Occipital lobe (tissue), 1 donor: ENCODE measurements at regions not wholly inside any gene's neighbourhood (a gene's known extent, or its start where the extent isn't known, plus 50 kb on each side); places are given as distances from the start of the nearest gene placed in this dataset.

ENCODE experiments used
- DNase-seq: peaks from one replicate; lab custom pipeline; 2025; lab: John Stamatoyannopoulos, UW

DNA sequence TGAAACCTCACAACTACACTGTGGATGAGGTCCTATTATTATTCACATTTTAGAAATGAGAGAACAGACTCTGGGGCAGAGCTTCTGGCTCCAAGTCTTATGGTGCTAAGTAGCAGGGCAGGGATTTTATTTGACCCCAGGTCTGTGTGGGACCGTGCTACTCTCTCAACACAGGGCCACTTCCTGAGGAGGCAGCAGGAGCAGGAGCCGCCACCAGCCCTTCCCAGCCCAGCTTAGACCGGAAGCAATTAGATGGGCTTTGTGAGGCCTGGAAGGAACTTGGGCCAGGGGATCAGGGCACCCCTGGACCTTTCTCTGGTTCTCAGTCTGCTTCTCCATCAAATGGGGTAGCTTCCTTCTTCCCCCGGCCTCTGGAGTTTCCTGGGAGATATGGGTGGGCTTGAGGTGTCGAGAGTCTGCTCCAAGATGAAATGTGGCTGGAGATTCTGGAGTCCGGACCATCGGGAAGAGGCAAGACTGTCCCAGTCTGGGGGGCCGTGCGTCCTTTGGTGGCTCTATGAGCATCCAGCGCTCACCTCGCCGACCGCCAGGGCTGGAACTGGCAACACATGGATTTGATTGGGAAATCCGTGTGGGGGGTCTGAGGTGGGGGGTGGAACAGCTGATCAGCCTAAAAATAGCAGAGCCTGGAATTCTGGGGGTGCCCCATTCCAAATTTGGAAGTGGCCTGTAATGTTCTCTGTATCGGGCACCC lies 136.8 kb downstream of the FOXD2 start:
- no peak for DNase-seq

DNA sequence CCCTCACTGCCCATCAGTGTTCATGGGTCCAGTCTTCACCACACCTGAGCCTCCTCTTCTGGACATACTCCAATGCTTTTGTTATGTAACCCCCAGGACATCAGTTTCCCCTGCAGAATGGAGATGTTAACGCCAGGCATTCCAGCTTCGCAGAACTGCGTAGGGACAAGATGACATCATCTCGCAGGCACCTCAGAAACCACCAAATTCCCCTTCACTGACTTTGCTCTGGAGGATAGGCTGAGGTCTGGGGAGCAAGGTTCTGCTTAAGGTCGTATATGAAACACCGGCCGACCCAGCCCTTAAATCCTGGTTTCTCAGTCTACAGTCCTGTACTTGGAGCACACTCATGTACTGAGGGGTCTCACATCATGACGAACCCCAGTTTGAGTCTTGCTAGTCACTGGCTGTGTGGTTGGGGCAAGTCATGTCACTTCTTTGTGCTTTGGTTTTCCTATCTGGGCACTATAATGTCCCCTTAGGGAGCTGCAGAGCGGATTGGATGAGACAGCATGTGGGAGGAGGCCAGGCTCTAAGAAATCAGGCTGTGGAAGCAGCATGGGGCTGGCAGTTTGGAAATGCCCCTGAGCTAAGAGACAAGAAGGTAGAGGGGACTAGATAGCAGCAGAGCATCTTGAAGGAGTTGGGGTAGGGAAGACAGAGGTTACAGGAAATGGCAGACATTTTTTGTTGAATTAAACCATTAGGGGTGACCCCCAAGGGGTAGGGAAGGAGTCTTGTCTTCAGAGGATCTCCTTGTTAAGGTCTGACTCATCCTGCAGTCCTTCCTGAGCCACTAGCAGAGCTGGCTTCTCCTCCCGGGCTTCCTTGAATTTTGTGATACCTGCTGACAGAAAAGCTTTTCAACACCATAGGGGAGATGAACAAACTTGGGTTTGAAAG lies 138.3 kb downstream of the FOXD2 start:
- no peak for DNase-seq

DNA sequence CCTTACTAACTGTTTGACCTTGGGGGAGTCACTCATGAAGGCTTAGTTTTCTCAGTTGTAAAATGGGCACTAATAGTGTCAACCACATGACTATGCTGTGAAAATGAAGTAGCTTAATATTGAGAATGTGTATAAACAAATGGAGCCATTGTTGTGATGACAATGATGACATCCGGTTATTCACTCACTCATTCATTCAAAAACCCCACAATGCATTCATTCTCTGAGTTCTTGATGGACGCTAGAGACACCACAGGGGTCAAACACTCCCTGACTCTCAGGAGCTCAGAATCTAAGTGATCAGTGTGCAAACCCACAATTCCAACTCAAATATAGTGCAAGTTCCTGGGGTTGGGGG lies 138.9 kb downstream of the FOXD2 start:
- no peak for DNase-seq

DNA sequence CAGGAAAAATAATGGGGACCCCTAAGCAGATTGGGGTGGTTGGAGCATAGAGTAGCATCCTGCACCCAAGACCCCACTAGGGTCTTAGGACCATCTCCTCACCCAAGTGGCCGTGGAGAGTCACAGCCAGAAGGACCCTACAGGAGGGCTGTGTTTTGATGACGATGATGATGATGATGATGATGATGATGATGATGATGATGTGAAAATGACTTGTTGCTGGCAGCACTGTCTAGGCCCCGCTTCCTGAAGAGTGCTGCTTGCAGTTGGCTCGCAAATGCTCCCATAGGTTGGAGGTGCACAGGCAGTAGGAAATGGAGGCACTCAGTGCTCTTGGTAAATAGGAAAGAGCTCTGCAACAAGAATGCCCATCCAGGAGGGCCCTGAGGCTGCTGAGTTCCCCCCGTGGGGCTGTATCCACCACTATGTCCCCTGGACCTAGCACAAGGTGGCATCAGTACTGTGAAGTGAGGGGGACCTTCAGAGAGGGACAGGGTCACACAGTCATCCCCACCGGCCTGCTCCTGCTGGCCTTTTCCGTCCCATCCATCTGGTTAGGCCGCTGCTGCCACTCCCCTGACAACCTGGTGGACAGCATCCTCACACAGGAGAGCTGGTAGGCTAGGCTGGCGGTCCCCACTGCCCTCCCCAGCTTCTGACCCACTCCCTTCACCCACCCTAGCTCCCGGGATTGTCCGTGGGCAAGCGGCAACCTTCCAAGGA lies 139.6 kb downstream of the FOXD2 start:
- no peak for DNase-seq

DNA sequence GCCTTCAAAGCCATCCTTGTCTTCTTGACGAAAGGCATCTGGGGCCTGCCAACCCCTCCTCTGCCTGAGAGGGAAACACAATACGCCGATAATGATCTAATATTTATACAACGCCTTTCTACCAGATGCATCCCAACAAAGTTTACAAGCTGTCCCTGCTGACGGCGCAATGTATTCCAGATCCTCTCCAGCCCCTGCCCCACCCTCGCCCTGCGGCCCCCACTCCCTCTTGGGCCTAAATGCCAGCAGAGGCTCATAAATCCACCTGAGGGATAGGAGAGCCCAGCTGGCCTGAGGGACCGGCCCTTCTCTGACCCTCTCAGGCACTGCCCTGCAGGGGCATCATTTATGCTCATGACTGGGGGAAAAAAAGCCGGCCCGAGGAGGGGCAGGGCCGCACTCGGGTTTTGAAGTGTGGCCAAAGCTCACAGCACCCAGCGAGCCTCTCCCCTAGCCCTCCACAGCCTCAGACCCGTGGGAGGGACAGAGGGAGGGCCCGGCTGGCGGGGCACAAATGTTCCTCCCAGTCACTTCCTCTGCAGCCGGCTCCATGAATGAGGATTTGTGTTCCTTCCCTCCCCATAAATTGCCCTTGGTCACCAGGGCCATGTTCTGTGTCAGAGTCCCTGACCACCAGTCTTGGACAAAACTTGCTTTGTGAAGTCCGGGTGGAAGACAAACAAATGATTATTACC lies 140.3 kb downstream of the FOXD2 start:
- DNase-seq: no peak

DNA sequence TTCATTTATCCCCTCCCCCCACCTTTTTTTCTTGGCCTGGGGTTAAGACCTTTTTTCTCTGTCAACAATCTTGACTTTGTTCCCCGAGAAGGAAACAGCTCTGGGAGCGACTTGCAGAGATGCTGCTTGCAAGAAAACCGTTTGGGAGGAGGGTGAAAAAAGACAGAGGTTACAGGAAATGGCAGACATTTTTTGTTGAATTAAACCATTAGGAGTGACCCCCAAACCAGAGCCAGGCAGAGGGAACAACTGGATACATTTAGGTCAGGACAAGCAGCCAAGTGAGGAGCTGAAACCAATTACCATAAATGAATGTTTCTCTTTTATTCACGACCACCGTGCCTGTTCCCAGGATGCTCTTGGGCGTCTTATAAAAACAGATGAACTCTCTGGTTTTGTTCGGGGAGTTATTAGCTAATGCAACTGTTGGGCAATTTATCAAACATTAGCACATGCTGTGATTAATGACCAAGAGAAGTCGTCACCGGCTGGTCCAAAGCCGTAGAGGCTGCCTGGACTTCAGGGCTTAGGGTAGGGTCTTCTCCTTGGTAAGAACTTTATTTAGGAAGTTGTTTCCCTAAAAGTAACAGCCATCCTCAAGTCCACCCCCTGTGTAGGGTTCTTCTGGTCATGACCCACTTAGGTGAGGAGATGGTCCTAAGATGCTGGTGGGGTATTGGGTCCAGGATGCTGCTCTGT lies 141.0 kb downstream of the FOXD2 start:
- no peak for DNase-seq

DNA sequence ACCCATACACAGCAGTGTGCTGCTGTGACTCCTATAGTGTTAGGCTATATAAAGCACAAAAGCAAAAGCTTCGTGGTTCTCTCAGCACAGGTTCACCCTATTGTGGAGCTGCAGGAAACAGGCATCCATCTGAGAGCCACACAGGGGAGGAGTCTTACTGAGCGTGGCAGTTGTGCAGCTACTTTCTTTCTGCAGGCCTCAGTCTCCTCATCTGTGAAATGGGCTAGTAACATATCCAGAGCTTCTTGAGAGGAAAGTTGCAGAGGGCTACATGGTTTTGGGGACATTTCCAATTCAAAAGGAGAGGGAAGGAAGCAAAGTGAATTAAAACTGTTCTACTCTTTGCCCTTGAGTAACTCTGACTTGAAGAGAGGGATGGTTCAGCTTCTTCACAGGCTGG lies 142.0 kb downstream of the FOXD2 start:
- DNase-seq: no peak

DNA sequence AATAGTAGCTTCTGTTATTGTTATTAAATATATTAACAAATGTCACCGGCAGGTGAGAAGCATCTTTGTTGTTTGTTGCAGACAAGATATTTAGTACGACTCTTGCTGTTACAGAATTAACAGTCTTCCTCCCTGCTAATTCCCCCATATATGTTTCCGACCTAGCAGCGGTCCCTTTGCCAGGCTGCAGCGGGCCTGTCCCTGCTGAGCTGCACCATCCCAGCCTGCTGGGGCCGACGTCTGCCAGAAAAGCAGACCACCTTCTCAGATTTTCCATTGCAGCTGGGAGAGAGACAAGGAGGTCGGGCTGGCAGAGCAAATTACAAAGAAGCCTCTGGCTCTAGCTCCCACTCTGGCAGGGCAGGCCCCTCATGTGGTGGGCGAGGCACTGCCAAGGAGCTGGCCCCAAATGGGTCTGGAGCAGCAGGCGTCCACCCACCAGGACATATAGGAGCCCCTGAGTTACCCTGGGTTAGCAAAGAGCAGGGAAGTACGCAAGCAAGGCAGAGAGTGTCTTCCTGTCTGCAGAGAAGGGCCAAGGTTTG lies 142.7 kb downstream of the FOXD2 start:
- no peak for DNase-seq

DNA sequence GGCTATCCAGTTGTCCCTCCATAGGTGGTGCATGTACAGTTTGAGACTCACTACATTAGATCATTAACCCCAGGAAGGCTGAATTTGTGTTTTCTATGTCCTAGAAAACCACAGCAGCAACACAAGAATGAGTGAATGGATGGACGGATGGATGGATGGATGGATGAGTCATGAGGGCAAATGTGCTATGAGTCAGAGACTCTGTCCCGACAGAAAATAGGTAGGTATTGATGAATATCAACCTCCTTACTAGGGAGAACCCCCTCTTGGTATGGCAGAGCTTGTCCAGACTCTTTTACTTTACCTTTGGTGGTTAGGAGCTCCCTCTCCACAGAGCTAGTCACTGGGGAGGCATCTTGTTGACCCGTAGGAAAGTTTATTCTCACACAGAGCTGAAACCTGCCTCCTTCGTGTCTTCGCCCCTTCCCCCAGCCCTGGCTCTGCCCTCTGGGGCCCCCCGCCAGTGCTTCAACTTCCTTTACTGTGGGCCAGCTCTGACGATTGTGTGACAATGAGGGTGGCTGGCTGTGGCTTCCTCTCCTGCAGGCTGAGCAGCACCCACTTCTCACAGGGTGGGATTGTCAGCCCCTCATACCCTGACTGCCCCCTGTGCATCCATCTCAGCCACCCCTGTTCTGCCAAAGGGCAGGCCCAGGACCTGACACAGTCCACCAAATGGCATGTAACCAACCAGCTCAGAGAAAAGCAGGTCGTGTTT lies 145.2 kb downstream of the FOXD2 start:
- DNase-seq: no peak

DNA sequence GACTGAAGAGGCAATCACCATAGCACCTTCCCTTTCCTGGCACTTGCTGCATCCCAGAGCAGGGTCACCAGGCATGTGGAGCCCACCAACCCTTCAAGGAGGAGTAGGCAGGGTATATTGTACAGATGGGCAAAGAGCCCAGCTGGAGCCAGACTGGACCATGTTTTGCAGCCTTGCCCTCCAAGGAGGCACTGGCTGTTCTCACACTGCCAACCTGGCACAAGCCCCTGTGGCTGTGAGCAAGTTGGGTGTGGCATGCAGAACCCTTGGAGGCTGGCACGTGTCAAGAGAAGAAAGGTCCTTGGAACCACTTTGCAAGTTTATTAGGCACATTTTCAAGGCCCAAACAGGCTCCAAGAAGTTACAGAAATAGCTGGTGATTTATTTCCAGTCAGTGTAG lies 146.4 kb downstream of the FOXD2 start:
- DNase-seq: no peak

DNA sequence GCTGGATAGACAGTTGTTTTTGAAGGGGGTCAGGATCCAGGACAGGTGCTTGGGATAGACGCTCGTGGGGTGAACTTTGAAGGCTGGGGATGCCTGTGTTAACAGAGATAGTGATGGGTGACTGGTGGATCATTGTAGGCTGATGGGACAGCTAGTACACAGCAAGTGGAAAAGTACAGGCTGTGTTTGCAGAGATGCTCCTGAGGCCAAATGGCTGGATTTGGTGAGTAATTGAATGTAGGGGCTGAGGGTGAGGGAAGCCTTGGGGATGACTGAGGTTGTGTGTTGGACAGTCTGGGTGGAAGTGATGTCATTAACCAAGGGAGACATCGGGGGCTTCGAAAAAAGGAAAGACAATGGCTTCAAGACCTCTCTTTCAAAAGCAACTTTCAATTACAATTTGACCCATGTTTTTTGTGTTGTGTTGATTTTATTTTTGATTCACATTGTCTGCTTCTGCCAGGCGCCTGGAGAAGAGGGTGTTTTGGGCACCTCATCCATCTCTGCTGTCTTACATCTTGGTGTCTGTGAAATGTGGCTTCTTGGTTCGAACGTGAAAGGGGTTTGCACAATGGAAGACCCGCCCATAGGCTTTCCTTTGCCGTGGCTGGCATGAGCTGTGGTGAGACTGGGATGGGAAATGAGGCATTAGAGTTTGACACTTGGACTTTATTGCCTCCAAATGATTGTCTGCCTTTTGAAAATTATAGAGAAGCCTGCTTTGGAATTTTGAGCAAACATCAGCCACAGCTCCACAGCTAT lies 147.5 kb downstream of the FOXD2 start:
- DNase-seq: no peak

DNA sequence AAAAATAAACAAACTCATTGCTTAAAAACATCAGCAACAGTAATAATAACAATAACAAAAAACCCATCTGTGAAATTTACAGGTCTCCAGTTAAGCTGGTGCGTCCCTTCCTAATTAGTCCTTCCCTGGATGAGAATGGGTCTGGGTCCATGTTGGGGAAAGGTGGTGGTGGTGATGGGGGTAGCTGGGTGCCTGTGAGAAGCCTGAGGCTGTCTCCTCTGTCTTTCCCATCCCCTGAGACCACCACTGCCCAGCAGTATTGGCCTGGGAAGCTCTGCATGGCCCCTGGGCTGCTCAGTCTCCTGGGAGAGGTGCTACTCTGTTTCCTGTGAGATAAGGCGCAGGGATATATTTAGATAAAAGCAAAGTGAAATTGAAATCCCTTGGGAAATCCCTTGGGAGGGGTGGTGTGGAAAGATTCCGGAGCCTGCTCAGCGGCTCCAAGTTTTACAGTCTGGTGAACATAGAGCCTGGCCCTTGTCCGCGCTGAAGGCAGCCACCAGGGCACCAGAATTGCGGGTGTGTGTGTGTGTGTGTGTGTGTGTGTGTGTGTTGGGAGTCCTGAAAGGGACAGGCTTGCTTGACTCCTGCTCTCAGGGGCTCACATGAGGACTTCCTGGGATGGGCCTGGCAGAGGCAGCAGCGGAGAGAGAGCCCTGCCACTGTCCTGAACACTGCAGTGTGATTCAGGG lies 150.2 kb downstream of the FOXD2 start:
- no peak for DNase-seq

DNA sequence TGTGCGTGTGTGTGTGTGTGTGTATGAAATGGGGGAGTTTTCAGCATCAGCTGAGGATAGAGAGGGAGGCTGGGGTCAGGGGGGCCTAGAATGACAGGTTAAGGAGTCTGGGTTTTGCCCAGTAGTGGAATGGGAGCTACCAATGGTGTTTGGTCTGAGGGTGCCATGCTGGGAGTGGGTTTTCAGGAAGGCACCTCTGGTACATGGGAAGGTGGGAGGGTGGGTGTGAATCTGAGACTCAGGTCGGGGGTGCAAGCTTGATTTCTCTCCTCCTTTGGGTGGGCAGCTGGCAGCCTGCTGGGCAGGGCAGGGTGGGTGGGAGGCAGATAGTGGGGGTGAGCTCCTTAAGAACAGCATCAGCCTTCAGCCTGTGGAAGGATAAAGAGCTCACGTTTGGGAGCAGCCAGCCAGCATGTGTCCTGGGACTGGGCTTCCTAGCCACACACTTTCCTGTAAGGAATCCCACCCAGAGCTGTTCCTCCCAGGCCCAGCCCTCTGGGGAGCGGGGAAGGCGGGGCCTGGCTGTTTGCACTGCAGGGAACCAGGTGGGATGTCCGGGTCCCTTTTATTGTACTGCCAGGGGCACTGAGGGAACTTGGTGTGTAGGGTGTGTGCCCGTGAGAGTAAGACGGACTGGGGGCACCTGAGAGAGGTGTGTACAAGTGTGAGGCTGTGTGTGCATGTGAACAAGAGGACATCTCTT lies 152.8 kb downstream of the FOXD2 start:
- no peak for DNase-seq

DNA sequence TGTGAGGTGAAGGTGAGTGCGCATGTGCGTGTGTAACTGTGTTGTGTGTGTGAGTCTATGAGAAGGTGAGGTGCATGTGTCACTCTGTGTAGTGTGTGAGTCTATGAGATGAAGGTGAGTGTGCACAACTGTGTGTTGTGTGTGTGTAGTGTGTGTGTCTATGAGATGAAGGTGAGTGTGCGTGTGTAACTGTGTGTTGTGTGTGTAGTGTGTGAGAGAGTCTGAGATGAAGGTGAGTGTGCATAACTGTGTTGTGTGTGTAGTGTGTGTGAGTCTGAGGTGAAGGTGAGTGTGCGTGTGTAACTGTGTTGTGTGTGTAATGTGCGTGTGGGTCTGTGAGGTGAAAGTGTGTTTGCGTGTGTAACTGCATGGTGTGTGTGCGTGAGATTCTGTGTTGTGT lies 154.0 kb downstream of the FOXD2 start:
- DNase-seq: no peak

DNA sequence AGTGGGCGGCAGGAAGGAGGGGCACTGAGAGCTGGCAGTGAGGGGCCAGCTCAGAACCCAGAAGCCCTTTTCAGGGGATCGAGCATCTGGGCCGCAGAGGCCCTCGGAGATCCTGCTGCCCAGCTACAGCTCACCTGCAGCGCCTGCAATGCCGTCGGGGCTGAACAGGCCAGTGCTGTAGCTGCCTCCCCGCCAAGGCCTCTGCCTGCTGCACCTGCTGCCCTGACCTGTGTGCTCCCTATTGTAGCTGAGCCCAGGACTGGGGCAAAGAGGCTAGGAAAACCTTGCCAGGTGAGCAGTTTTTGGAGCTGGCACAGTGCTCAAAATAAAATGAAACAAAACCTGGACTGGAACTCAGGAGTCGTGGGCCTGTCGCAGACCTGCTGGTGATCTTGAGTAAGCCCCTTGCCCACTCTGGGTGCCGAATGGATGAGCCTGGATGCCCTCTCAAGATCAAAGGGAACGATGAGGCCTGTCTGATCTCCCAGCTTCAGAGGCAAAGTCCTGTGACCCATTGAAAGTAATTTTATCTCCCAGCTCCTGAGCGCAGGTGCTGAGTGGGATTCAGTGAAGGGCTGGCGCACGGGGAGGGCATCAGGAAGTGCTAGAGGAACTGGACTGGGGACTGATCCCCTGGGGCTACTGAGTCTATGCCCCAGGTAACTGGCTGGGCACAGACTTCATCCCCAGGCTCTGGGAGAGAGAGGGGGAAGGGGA lies 154.6 kb downstream of the FOXD2 start:
- no peak for DNase-seq

DNA sequence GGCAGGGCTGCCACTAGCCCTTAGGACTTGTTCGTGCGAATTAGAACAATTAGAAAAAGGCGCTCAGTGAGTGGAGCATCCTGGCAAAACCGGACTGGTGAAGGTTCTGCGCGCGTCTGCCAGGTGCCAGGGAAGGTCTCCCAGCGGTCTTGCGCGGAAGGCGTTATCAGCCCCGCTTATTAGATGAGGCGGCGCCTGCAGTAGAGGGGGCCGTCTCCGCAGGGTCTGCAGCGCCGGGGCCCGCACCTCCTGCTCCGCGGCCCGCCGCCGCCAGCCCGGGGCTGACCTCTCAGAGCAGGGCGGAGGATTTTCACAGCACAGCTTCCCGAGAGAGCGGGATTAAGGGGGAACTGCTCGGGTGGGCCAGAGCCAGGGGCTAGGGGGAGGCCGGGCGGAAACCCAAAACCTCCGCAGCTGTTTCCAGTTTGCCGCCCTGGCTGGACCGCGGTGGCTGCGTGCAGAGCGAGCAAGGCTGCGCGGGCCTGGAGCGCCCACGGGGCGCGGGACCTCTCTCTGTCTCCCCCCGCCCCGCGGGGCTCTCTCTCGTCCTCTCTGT lies 155.2 kb downstream of the FOXD2 start:
- no peak for DNase-seq

DNA sequence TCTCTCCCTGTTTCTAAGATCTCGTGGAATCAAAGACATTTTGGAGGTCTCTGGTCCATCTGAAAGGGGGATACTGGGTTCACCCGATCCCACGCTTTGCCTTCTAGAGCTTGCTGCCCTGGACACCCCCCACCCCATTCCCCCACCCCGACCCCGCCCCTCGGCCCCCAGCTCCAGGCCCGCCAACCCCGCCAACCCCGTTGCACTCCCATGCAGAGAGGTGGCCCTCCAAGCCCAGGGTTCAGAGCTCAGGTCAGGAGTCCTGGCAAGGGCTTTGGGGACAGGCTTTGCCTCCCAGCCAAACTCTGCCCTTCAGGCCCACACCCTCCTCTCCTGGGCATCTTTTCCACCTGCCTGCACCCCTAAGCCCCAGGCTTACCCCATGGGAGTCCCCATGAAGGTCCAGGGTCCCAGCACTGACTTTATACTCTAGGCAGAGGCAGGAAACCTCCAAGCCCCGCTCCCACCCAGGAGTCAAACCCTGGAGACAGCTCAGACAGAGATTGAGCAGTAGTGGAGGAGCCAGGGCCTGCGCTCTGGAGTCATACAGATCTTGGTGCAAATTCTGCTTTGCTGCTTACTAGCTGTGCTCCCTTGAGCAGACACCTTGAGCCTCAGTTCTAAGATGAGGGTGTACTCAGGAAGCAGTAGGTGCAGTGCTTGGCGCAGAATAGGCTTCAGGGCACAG lies 155.9 kb downstream of the FOXD2 start:
- no peak for DNase-seq
